Pancreas (tissue), 10 donors: ENCODE measurements at regions not wholly inside any gene's neighbourhood (a gene's known extent, or its start where the extent isn't known, plus 50 kb on each side); places are given as distances from the start of the nearest gene placed in this dataset.
"Not testable (repeated sequence)": the region's sequence is repeated elsewhere in the genome, so short reads cannot be mapped to it uniquely, and the experiment has no call there.

Source experiments
- ATAC-seq, 4 donors: fragments of 200-7000 bp; cut with Tn5 transposase; one replicate each; pipeline versions ENCODE4 v1.8.0 to v1.9.1; 2020; ENCODE audit warnings: mild to moderate bottlenecking in 4 of 4, moderate library complexity in 4 of 4
- DNase-seq, 6 donors: peaks; one replicate each; pipeline ENCODE4 v3.0.0-alpha.2; 2020
- FAIRE-seq: peaks from 2 replicates; lab custom pipeline; 2012; peaks lifted over from hg19 to GRCh38; lab: Jason Lieb, UNC
- H3K27ac ChIP-seq, 4 donors: fragments of 200-600 bp; sonication (generic); 1 replicate in 3 of 4; 2 replicates in 1 of 4; pipeline versions ENCODE4 v1.5.0 to v1.8.0; 2020
- H3K27me3 ChIP-seq, 4 donors: fragments of 200-600 bp; one replicate each; pipeline ENCODE4 v1.8.0; 2021
- H3K36me3 ChIP-seq, 3 donors: fragments of 200-600 bp; sonication (generic) in 1 of 3; one replicate each; pipeline versions ENCODE4 v1.5.0 to v1.8.0; 2020 to 2021
- H3K4me1 ChIP-seq, 3 donors: fragments of 200-600 bp; one replicate each; pipeline ENCODE4 v1.8.0; 2021
- H3K4me3 ChIP-seq, 4 donors: fragments of 200-600 bp; sonication (generic) in 2 of 4; one replicate each; pipeline versions ENCODE4 v1.5.0 to v1.8.0; 2020 to 2021
- H3K9me3 ChIP-seq, 4 donors: fragments of 200-600 bp; one replicate each; pipeline ENCODE4 v1.8.0; 2021
- WGBS, 2 donors: extraction: QIAGEN DNeasy Blood & Tissue Kit; methylation state at CpG; one replicate each; pipeline ENCODE4 v1.1.7; 2013; 5-methylcytosine and 5-hydroxymethylcytosine counted together
- intact Hi-C, 3 donors: fragments of 100-400 bp; cut with DNase I; formaldehyde crosslinking; loops; one replicate each; pipeline versions ENCODE4 v1.11.1 to v1.14.2; 2022
- TF ChIP-seq, protein P1 (sequence below), 4 donors: fragments of 200-600 bp; sonication (generic) in 3 of 4; IDR thresholded peaks; one replicate each; pipeline versions ENCODE4 v1.5.0 to v1.8.0; 2021; ENCODE audit warnings: antibody characterized with exemption in 4 of 4
- donor health status: healthy with polysubstance abuse.
- donor health status: DM: no; HTN: no; CAD: no; lungs with moderate emphysema.
- donor health status: DM: no; HTN: no; CAD: no.
- donor health status: control.
- donor health status: control.
- donor health status: Bipolar disorder and iron deficiency.
- donor health status: DM: yes; HTN: yes; CAD: no.
- donor health status: DM: no; HTN: no; CAD: no.
- donor health status: DM: no; HTN: no; CAD: no.
- donor health status: DM: yes; HTN: yes; CAD: no.

DNA sequence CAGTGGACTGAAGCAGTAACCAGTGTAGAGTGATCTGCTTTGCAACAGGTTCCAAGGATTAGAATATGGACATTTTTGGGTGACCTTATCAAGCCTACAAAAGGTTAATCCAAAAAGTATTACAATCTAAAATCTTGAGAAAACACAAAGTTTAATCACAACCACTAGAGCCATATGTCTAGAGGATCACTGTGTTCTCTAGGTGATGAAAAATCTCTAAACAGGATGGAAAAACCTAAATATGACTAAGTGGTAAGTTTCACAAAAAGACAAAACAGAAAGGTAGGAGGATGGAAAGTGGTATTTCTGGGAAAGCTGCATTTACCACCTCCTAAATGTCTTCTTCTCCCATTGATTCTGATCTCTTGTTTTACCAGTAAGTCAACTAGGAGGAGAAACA is 411.1 kb upstream of the CXADR start:
- Histone ChIP-seq H3K27me3 (no peaks in the 10 kb centered on the region), H3K27ac (no peak overlapping the region), H3K36me3 (no peaks in the 10 kb centered on the region), H3K9me3 (no peaks in the 10 kb centered on the region), H3K4me1 (no peaks in the 10 kb centered on the region), H3K4me3 (no peak overlapping the region)
- ATAC-seq, result no peak
- DNase-seq, result no peak
- TF ChIP-seq, protein P1, sequence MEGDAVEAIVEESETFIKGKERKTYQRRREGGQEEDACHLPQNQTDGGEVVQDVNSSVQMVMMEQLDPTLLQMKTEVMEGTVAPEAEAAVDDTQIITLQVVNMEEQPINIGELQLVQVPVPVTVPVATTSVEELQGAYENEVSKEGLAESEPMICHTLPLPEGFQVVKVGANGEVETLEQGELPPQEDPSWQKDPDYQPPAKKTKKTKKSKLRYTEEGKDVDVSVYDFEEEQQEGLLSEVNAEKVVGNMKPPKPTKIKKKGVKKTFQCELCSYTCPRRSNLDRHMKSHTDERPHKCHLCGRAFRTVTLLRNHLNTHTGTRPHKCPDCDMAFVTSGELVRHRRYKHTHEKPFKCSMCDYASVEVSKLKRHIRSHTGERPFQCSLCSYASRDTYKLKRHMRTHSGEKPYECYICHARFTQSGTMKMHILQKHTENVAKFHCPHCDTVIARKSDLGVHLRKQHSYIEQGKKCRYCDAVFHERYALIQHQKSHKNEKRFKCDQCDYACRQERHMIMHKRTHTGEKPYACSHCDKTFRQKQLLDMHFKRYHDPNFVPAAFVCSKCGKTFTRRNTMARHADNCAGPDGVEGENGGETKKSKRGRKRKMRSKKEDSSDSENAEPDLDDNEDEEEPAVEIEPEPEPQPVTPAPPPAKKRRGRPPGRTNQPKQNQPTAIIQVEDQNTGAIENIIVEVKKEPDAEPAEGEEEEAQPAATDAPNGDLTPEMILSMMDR (IDR thresholded peaks at IDR 0.05), result no peak
- no peak for FAIRE-seq
- intact Hi-C loops, result no loop called here

DNA sequence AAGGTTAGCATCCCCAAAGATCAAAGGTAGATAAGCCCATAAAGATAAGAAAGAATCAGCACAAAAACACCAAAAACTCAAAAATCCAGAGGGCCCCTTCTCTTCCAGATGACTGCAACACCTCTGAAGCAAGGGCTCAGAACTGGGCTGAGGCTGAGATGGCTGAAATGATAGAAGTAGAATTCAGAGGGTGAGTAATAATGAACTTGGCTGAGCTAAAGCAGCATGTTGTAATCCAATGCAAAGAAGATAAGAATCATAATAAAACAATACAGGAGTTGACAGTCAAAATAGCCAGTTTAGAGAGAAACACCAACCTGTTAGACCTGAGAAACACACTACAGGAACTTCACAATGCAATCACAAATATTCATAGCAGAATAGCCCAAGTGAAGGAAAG is 406.9 kb upstream of the CXADR start:
- TF ChIP-seq, protein P1 (IDR thresholded peaks at IDR 0.05), result no peak
- H3K36me3 ChIP-seq, result no peaks in the 10 kb centered on the region
- DNase-seq (no peak), FAIRE-seq (no peak), ATAC-seq (no peak)
- no peaks in the 10 kb centered on the region for H3K27me3 ChIP-seq
- intact Hi-C loops, result no loop called here
- H3K4me1 ChIP-seq, result no peaks in the 10 kb centered on the region
- no peak overlapping the region for H3K27ac ChIP-seq
- no peak overlapping the region for H3K4me3 ChIP-seq
- no peaks in the 10 kb centered on the region for H3K9me3 ChIP-seq

DNA sequence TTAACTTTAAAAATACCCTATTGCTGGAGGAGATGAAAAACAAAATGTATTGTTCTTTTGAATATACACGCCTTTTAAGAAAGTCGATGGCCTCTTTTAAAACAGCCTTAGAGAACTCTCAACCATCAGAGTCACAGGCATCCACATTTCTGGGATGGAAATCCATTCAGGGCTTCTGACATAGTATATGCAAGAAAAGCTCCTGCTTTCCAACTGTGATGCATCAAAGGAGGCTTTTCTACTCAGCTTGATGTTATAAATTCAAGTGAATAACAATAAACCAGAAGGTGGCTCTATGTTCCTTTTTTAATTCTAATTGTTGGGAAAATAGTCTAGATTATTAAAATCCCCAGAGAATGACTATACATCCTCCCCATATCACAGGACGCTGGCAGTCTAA is 398.8 kb upstream of the CXADR start:
- DNase-seq (no peak), ATAC-seq (no peak), FAIRE-seq (no peak)
- intact Hi-C loops, result no loop called here
- WGBS, 2 donors, result 43 to 62% methylated on average over 3 of the region's 3 CpGs
- no peaks in the 10 kb centered on the region for H3K27me3 ChIP-seq
- H3K27ac ChIP-seq, result no peak overlapping the region
- TF ChIP-seq, protein P1 (IDR thresholded peaks at IDR 0.05), result no peak
- H3K4me3 ChIP-seq, result no peak overlapping the region
- no peaks in the 10 kb centered on the region for H3K4me1 ChIP-seq
- no peaks in the 10 kb centered on the region for H3K36me3 ChIP-seq
- no peaks in the 10 kb centered on the region for H3K9me3 ChIP-seq

- DNase-seq (no peak), FAIRE-seq (no peak), ATAC-seq (peak in 1 of 4 donors; percentile 14)
- TF ChIP-seq, protein P1 (IDR thresholded peaks at IDR 0.05), result no peak
- H3K4me1 ChIP-seq, result no peaks in the 10 kb centered on the region
- H3K27me3 ChIP-seq, result no peaks in the 10 kb centered on the region
- no peaks in the 10 kb centered on the region for H3K9me3 ChIP-seq
- 60 to 67% methylated on average over 6 of the region's 6 CpGs for WGBS, 2 donors
- intact Hi-C loops, result no loop called here
- H3K27ac ChIP-seq, result no peak overlapping the region
- H3K4me3 ChIP-seq, result no peak overlapping the region
- no peaks in the 10 kb centered on the region for H3K36me3 ChIP-seq
Observed at GRCh38 chr21:17118638-17119384, 394.0 kb upstream of the CXADR start.

DNA sequence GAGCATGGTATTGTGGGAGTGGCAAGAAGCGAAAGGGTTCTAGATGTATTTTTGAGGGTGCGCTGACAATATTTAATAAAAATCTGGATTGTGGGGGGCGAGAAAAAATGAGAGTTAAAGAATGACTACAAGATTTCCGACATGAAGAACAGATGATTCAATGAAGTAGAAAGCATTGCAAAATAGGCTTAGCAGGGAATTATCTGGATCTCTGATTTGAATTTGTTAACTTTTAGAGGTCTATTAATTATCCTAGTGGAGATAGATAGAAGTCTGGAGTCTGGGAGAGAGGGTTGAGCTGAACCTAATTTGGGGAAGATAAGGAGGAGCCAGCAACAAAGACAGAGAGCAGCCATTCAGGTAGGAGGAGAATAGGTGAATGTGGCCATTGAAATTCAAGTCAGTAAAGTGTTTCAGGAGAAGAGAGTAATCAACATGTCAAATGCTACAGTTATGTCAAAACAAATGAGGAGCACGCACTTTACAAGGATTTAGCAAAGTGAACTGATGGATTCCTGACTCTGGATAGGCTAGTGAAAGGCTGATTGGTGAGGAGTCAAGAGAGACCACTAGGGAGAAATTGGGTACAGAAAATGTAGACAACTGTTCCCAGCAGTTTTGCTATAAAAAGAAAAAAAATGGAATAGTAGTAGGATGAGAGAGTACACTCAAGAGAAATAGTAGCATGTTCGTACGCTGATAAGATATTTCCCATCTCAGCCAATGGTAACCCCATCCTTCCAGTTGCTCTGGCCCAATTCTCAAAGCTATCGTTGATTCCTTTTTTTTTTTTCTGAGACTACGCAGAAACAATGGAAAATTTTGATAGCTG is 393.2 kb upstream of the CXADR start:
- TF ChIP-seq, protein P1 (IDR thresholded peaks at IDR 0.05), result no peak
- Histone ChIP-seq H3K9me3 (no peaks in the 10 kb centered on the region), H3K4me3 (no peak overlapping the region), H3K36me3 (no peaks in the 10 kb centered on the region), H3K27ac (no peak overlapping the region), H3K27me3 (no peaks in the 10 kb centered on the region), H3K4me1 (no peaks in the 10 kb centered on the region)
- ATAC-seq (no peak), DNase-seq (no peak), FAIRE-seq (no peak)
- 51 to 62% methylated on average over 9 of the region's 9 CpGs for WGBS, 2 donors
- intact Hi-C loops, result no loop called here

DNA sequence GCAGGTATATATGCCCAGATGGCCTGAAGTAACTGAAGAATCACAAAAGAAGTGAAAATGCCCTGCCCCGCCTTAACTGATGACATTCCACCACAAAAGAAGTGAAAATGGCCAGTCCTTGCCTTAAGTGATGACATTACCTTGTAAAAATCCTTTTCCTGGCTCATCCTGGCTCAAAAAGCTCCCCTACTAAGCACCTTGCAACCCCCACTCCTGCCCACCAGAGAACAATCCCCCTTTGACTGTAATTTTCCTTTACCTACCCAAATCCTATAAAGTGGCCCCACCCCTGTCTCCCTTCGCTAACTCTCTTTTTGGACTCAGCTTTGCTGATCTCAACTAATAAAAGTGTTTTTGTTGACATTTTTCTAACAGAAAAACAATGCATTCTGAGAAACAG is 385.4 kb upstream of the CXADR start:
- H3K27me3 ChIP-seq, H3K4me1 ChIP-seq, FAIRE-seq, H3K27ac ChIP-seq, DNase-seq, ATAC-seq, H3K36me3 ChIP-seq, intact Hi-C loops, H3K4me3 ChIP-seq, H3K9me3 ChIP-seq: not testable (repeated sequence)
- WGBS, 2 donors, result 25 to 69% methylated on average over 1 to 2 of the region's 2 CpGs
